NCI-H1417 treated with DMSO at 0.1 percent for 48 hours (cell line): ENCODE measurements at regions not wholly inside any gene's neighbourhood (a gene's known extent, or its start where the extent isn't known, plus 50 kb on each side); places are given as distances from the start of the nearest gene placed in this dataset.
"Not testable (repeated sequence)": the region's sequence is repeated elsewhere in the genome, so short reads cannot be mapped to it uniquely, and the experiment has no call there.

ENCODE experiments used
- DNase-seq: peaks from one replicate; lab custom pipeline; 2025; lab: John Stamatoyannopoulos, UW

DNA sequence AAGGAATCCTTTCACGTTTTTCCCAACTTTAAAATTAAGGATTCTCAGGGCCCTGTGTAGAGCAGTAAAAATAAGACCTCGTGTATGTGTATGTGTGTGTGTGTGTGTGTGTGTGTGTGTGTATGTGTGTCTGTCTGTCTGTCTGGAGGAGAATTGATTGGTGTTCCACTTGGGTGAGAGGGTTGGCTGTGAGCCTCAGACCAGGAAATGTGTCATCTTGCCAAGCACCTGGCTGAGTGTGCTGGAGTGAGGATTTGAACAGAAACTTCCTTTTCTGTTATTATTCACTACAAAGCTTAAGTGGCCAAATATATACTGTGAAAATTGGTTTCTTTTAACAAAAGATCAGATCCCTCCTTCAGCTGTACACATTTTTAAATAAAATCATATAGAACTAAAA, 103.6 kb upstream of the NUDT6 start:
- not testable (repeated sequence) for DNase-seq

DNA sequence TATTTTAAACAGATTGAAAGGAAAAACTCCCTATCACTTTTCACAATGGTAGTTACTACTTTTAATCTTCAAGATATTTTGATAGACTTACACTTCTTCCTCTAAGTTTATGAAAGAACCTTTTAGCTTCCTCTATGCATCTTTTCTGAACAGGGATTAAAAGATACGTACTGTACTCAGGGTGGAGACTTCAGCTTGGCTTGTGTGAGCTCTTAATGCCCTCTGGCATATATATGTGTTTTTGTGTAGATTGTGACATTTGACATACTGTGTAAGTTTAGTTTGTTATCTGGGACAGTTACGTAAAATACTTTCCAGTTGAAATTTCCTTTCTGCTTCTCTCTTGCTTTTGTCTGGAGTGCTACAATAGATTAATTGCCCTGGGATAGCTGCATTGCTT, 109.3 kb upstream of the NUDT6 start:
- DNase-seq, result no peak

- DNase-seq, result no peak
These were observed 111.6 kb upstream of the NUDT6 start for GRCh38 chr4:123034023-123034422.

DNA sequence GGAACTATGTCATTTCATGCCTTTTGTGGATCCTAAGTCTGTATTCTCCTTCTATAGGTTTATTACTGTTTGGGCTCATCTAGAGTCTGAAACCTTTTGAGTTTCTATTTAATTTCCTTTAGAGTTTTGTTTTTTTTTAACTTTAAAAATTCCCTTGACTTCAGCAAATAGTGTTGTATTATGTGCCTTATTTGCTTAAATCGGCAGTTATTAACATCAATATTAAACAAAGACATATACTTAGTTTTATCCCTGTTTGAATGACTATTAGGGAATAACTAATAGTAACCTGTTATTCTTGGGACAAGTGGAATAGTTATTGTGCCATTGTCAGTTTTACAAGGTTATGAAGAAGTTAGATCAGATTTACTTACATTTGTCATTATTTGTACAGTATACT, 112.8 kb upstream of the NUDT6 start:
- DNase-seq, result no peak

GRCh38 chr4:123037804-123038203, 115.4 kb upstream of the NUDT6 start:
- no peak for DNase-seq

DNA sequence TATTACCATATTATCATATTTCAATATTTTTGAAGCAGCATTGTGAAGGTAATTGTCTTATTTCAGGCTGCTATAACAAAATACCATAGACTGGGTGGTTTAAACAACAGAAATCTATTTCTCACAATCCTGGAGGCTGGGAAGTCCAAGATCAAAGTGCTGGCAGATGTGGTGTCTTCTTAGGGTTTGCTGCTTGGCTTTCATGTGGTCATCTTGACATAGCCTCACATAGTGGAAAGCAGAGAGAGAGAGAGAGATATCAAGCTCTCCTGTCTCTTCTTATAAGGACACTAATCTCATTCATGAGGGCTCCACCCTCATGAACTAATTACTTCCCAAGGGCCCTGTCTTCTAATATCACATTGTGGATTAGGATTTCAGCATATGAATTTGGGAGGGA, 119.7 kb upstream of the NUDT6 start:
- no peak for DNase-seq

GRCh38 chr4:123043013-123043412, 120.6 kb upstream of the NUDT6 start:
- DNase-seq, result no peak

DNA sequence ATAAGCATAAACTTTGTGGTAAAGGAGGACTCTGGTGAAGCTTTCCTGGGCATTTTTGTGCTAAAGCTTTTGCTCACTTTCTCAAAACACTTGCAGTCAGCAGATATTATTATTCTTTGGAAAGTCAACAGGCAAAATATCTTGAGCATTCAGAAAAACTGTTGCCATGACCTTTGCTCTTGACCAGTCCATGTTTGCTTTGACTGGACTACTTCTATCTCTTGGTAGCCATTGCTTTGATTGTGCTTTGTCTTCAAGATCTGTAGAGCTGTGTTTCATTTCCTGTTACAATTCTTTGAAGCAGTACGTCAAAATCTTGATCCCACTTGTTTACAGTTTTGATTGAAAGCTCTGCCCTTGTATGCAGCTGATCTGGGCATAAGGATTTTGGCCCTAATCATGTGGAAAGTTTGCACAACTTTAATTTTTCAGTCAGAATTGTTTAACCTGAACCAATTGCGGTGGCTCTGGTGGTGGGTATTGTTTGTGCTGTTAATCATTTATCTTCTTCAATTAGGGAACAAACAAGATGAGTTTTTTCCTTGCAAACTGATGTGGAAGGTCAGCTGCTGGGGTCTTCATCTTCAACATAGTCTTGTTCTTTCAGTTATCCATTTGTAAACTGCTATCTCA, 121.5 kb upstream of the NUDT6 start:
- no peak for DNase-seq

DNA sequence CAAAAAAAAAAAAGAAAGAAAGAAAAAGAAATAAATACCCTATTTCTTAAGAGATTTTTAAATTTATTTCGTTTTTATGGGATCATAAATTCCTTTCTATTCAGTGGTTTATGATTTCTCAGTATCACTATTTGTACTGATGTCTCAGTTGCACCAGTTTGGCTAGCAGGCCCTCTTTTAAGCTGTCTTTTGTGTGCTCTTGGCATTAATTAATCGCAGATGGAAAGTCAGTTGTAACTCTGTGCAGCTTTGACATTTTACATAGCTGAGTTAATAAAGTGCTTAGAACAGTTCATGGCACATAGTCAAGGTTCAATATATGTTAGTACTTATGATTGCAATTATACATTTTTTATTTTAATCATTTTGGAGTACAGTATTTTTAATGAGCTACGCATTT, 123.7 kb upstream of the NUDT6 start:
- no peak for DNase-seq

DNA sequence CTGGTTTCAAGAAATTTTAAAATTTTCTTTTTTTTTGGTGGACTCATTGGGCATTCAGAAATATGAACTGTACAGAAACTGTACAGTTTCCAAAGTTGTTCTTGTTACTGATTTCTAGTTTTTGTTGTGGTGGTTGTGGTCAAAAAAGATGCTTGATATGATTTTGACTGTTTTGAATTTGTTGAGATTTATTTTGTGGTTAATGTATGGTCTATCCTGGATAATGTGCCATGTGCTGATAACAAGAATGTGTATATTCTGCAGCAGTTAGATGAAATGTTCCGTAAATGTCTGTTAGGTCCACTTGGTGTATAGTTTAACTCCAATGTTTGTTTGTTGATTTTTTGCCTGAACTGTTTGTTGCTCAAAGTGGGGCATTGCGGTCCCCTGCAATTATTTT, 127.6 kb upstream of the NUDT6 start:
- no peak for DNase-seq

DNA sequence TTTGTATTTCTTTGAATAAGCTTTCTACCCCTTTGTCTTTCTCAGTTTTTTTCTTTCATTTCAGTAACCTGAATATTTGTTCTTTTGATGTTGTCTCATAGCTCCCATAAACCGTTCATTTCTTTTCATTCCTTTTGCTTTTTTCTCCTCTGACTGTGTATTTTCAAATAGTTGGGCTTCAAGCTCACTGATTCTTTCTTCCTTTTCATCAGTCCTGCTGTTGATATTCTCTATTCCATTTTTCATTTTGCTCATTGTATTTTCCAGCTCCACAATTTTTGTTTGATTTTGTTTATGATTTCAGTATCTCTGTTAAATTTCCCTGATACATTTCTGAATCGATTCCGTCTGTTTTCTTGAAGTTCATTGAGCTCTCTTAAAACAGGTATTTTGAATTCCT, 129.6 kb upstream of the NUDT6 start:
- no peak for DNase-seq

DNA sequence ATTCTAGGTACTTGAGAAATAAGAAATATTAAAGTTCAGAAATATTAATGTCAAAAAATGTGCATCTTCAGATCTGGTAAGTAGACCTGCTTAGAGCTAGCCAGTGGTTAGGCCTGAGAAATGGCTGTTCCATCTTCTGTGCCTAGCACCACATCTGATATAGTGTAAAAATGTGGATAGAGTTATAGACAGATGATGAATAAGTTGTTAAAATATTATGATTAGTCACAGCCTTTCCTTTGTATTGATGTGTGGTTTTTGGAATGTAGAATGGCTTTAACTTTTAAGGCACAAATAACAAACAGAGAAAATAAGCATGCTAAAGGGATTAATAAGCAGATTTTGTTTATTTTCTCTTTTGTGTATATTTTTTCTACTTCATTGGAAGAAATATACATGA, 133.5 kb upstream of the NUDT6 start:
- DNase-seq, result no peak

GRCh38 chr4:123060039-123060770, 137.8 kb upstream of the NUDT6 start:
- no peak for DNase-seq

DNA sequence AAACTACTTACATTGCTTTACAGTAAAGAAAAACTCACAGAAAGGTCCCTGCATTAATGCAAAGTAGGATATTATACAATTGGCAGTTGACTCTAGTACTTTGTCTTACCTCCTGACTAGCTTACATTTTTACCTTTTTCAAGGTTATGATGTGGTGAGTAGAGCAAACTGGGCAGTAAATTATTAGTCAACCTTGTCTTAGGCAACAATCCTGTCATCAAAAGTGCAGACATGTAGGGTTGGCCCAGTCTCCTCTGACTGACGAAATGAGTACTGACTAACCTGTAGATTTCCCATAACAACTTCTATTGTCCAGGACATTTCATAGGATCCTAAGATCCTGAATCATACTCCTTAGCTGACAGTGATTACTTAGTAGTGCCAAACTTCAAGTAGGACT, 142.0 kb upstream of the NUDT6 start:
- DNase-seq, result no peak

DNA sequence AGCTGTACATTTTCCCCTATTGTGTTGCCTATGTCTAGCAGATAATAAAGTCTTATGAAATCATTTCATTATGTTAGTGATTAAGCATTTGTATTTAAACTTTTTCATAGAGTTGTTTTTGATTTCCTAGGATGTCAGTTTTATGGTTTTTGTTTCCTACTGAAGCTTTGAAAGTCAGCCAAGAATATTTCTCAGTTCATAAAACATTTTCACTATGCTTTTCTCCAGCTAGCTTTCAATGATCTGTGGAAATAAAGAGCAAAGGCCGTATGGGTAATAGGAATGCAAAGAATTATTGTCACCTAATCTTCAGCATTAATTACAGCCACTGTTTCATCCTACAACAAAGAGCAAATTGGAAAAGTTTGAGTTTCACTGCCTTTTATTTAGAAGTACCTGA, 145.7 kb upstream of the NUDT6 start:
- no peak for DNase-seq

DNA sequence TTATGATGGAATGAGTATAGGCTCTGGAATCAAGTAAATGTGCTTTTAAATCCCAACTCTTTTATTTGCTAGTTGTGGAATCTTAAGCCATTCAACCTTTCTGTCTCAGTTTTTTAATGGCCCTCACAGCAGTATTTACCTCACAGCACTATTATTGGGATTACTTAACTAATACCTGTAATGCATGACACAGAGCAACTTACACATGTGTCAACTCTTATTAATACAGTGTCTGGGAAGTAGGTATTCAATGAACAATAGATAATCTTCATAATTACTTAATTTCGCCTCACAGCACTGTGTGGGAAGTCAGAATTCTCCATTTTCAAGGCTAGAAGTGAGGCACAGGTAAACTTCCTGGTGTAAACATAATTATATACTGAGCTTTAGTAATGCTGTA, 149.7 kb upstream of the NUDT6 start:
- DNase-seq, result no peak

GRCh38 chr4:123073650-123074049, 151.3 kb upstream of the NUDT6 start:
- no peak for DNase-seq

DNA sequence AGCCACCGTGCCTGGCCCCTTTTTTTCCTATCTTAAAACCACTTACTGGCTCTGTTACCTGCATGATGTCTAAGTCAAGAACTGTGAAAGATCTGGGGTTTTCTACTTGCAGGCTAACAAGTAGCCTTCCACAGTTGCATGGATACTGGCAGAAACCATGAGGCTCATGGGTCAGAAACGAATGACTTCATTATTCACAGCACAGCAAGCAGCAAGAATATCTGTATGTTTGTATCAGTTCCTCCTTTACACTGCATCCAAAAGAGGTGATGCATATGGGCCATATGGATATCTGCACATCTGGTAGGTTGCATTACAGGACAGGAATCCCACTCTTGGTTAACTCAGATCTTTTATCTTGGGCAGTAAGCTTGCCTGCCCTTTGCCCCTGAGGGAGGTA, 154.9 kb upstream of the NUDT6 start:
- no peak for DNase-seq

DNA sequence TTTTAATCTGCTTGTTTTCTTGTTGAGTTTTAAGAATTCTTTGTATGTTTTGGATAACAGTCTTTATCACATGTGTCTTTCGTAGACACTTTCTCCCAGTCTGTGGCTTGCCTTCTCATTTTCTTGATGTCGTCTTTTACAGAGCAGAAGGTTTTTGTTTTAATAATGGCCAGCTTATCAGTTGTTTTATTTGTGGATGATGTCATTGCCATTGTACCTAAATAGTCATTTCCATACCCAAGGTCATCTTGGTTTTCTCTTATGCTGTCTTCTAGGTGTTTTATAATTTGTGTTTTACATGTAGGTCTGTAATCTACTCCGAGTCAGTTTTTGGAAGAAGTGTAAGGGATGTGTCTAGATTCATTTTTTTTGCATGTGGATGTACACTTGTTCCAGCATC, 159.6 kb upstream of the NUDT6 start:
- DNase-seq, result no peak

- no peak for DNase-seq
These were observed 161.2 kb upstream of the NUDT6 start for GRCh38 chr4:123083646-123084045.

DNA sequence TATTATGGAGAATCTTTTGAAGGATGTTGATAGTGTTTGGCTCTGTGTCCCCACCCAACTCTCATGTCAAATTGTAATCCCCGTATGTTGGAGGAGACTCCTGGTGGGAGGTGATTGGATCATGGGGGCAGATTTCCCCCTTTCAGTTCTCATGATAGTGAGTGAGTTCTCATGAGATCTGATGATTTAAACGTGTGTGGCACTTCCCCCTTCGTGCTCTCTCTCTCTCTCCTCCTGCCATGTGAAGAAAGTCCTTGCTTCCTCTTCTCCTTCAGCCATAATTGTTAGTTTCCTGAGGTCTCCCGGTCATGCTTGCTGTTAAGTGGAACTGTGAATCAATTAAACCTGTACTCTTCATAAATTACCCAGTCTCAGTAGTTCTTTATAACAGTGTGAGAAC, 166.1 kb upstream of the NUDT6 start:
- DNase-seq, result no peak

- DNase-seq, result no peak
These were observed 168.5 kb upstream of the NUDT6 start for GRCh38 chr4:123090886-123091285.

DNA sequence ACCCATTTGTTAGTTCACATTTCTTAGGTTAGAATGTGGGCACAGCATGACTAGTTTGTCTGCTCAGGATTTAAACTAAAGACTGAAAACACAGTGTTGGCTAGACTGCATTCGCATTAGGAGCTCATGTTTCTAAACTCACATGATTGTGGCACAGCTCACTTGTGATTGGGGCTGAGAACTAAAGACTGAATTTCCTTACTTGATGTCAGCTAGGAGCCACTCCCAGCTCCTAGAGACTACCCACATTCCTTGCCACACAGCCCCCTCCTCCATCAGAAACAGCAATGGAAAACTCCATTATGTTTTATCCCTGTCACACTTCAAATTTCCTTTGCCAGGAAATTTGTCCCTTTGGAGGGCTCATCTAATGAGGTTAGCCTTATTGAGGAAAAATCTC, 170.2 kb upstream of the NUDT6 start:
- DNase-seq, result no peak

DNA sequence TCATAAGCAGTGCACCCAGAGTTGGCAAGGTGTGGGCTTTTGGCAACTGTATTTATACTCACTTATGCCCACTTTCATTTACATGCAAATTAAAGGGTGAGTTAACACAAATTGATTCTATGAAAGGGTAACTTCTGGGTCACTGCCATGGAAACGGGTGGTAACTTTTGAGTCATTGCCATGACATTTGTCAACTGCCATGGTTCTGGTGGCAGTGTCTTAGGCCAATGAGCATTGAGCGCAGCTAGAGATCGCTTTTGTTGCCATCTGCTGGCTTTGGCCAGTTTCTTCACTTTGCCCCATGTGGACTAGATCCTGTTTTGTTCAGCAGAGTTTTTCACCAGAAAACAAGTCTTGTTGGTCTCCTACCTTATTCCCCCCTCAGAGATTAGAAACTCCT, 170.8 kb upstream of the NUDT6 start:
- no peak for DNase-seq
